IPS-18c (cell line): ENCODE measurements at regions not wholly inside any gene's neighbourhood (a gene's known extent, or its start where the extent isn't known, plus 50 kb on each side); places are given as distances from the start of the nearest gene placed in this dataset.

ENCODE experiments used
- H3K4me3 ChIP-seq: 2 replicates; pipeline ENCODE4 v1.7.0; 2013; ENCODE audit warnings: low read depth, mild to moderate bottlenecking, low read length, moderate library complexity; ENCODE audit not compliant: insufficient read depth
- H3K9me3 ChIP-seq: one replicate; pipeline ENCODE4 v1.6.1; 2013; ENCODE audit warnings: mild to moderate bottlenecking, low read length, moderate library complexity; ENCODE audit not compliant: control insufficient read depth, insufficient read depth

GRCh38 chr2:129765678-129766351, 213.7 kb upstream of the RAB6C start:
- H3K4me3 ChIP-seq, result no peak overlapping the region
- H3K9me3 ChIP-seq, result no peaks in the 10 kb centered on the region

GRCh38 chr2:129766374-129766993, 213.0 kb upstream of the RAB6C start:
- H3K4me3 ChIP-seq, result no peak overlapping the region

GRCh38 chr2:129767346-129768035, 212.0 kb upstream of the RAB6C start:
- H3K9me3 ChIP-seq, result no peaks in the 10 kb centered on the region
- no peak overlapping the region for H3K4me3 ChIP-seq

More at GRCh38 chr2:129766374-129766993, 213.0 kb upstream of the RAB6C start:
- H3K9me3 ChIP-seq, result no peaks in the 10 kb centered on the region

- no peak overlapping the region for H3K4me3 ChIP-seq
- H3K9me3 ChIP-seq, result no peaks in the 10 kb centered on the region
Observed at GRCh38 chr2:129768036-129768386, 211.5 kb upstream of the RAB6C start.

GRCh38 chr2:129768485-129769184, 210.8 kb upstream of the RAB6C start:
- Histone ChIP-seq H3K9me3 (no peaks in the 10 kb centered on the region), H3K4me3 (no peak overlapping the region)

- no peak overlapping the region for H3K4me3 ChIP-seq
Observed at GRCh38 chr2:129769185-129769991, 210.1 kb upstream of the RAB6C start.

GRCh38 chr2:129771418-129772189, 207.9 kb upstream of the RAB6C start:
- no peaks in the 10 kb centered on the region for H3K9me3 ChIP-seq
- no peak overlapping the region for H3K4me3 ChIP-seq

More at GRCh38 chr2:129769185-129769991, 210.1 kb upstream of the RAB6C start:
- no peaks in the 10 kb centered on the region for H3K9me3 ChIP-seq

GRCh38 chr2:129772190-129772579, 207.3 kb upstream of the RAB6C start:
- Histone ChIP-seq H3K4me3 (no peak overlapping the region), H3K9me3 (no peaks in the 10 kb centered on the region)

- H3K9me3 ChIP-seq, result no peaks in the 10 kb centered on the region
- H3K4me3 ChIP-seq, result no peak overlapping the region
Observed at GRCh38 chr2:129775952-129776653, 203.4 kb upstream of the RAB6C start.

GRCh38 chr2:129777146-129777545, 202.3 kb upstream of the RAB6C start:
- H3K9me3 ChIP-seq, result no peaks in the 10 kb centered on the region
- no peak overlapping the region for H3K4me3 ChIP-seq

GRCh38 chr2:129777762-129778583, 201.5 kb upstream of the RAB6C start:
- Histone ChIP-seq H3K9me3 (no peaks in the 10 kb centered on the region), H3K4me3 (no peak overlapping the region)

GRCh38 chr2:129778584-129778877, 200.9 kb upstream of the RAB6C start:
- H3K4me3 ChIP-seq, result no peak overlapping the region
- H3K9me3 ChIP-seq, result no peaks in the 10 kb centered on the region

GRCh38 chr2:129779783-129780182, 199.7 kb upstream of the RAB6C start:
- H3K9me3 ChIP-seq, result no peaks in the 10 kb centered on the region
- H3K4me3 ChIP-seq, result no peak overlapping the region

GRCh38 chr2:129780316-129781270, 198.9 kb upstream of the RAB6C start:
- Histone ChIP-seq H3K4me3 (no peak overlapping the region), H3K9me3 (peaks cover under 1% of the 10 kb centered on the region)
